Activated naive CD8-positive, alpha-beta T cell treated with anti-CD3 and anti-CD28 coated beads, Interleukin-2, amount 50 U/mL, for 24 hours (primary cell): ENCODE measurements at regions not wholly inside any gene's neighbourhood (a gene's known extent, or its start where the extent isn't known, plus 50 kb on each side); places are given as distances from the start of the nearest gene placed in this dataset.
"Not testable (repeated sequence)": the region's sequence is repeated elsewhere in the genome, so short reads cannot be mapped to it uniquely, and the experiment has no call there.

Experiments used
- ATAC-seq: fragments of 150-1000 bp; cut with Tn5 transposase; one replicate; pipeline ENCODE4 v1.10.0; 2021
- DNase-seq: peaks from one replicate; pipeline ENCODE4 v3.0.0; 2021
- H3K27ac Mint-ChIP-seq: one replicate; pipeline ENCODE4 v1.8.0; 2021; ENCODE audit warnings: mild to moderate bottlenecking, mixed read lengths
- H3K27me3 Mint-ChIP-seq: one replicate; pipeline ENCODE4 v1.8.0; 2021; ENCODE audit warnings: mixed read lengths
- H3K36me3 Mint-ChIP-seq: one replicate; pipeline ENCODE4 v1.8.0; 2021; ENCODE audit warnings: low read depth, mixed read lengths
- H3K4me1 Mint-ChIP-seq: one replicate; pipeline ENCODE4 v1.8.0; 2021; ENCODE audit warnings: mixed read lengths
- H3K4me3 Mint-ChIP-seq: one replicate; pipeline ENCODE4 v1.8.0; 2021; ENCODE audit warnings: mild to moderate bottlenecking, moderate library complexity, mixed read lengths
- H3K9me3 Mint-ChIP-seq: one replicate; pipeline ENCODE4 v1.8.0; 2021; ENCODE audit warnings: mixed read lengths

DNA sequence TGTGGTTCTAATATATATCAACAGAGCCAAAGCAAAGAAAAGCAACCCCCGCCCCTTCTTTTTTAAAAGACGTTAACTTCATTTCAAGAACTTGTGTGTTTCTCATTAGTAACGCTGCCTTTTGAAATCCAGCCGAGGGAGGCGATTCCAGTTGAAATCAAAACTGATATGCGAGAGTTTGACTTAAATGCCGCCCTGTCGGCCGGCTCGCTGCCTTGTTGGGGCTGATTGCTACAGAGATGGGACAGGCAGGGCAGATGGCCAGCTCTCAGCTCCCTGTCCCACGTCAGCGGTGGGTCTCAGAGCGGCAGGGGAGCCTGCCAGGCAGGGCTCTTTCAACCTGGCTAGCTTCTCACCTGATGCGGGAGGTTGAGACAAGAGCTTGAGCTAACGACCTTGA, 51.9 kb upstream of the ALX4 start:
- H3K27me3 Mint-ChIP-seq, result peaks cover 22% of the 10 kb centered on the region
- no peak for ATAC-seq
- H3K4me1 Mint-ChIP-seq, result no peaks in the 10 kb centered on the region

GRCh38 chr11:44363116-44363515, 53.2 kb upstream of the ALX4 start:
- ATAC-seq (no peak), DNase-seq (no peak)
- no peak overlapping the region for H3K4me3 Mint-ChIP-seq
- no peaks in the 10 kb centered on the region for H3K36me3 Mint-ChIP-seq
- H3K27ac Mint-ChIP-seq, result no peak overlapping the region
- H3K27me3 Mint-ChIP-seq, result peaks cover 16% of the 10 kb centered on the region
- no peaks in the 10 kb centered on the region for H3K9me3 Mint-ChIP-seq
- no peaks in the 10 kb centered on the region for H3K4me1 Mint-ChIP-seq

More for the DNA sequence above, 51.9 kb upstream of the ALX4 start:
- no peak for DNase-seq
- Mint-ChIP-seq H3K27ac (no peak overlapping the region), H3K4me3 (no peak overlapping the region), H3K36me3 (no peaks in the 10 kb centered on the region), H3K9me3 (no peaks in the 10 kb centered on the region)

DNA sequence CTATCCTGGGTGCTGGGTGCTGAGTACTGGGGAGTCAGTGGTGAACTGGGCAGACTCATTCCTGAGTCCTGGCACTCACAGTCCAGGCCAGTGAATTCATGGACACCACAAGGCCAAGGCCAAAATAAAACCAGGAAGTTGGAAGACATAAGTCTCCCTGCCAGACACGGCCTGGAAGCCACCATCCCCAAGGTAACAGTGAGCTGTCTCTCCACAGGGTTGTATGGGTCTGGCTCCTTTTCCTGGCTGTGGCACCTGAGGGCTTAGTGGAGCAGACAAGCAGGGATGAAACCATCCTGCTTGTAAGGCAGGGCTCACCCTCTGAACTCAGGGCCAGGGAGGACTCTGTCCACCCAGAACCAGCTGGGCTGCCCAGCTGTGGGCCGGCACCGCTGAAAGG, 54.7 kb upstream of the ALX4 start:
- no peak for DNase-seq
- Mint-ChIP-seq H3K27me3 (peaks cover 9% of the 10 kb centered on the region), H3K36me3 (no peaks in the 10 kb centered on the region), H3K27ac (no peak overlapping the region), H3K9me3 (no peaks in the 10 kb centered on the region), H3K4me1 (no peaks in the 10 kb centered on the region), H3K4me3 (no peak overlapping the region)
- ATAC-seq, result no peak

- Mint-ChIP-seq H3K4me3 (no peak overlapping the region), H3K27ac (no peak overlapping the region), H3K9me3 (no peaks in the 10 kb centered on the region), H3K27me3 (peaks cover 9% of the 10 kb centered on the region), H3K4me1 (no peaks in the 10 kb centered on the region), H3K36me3 (no peaks in the 10 kb centered on the region)
- ATAC-seq (no peak), DNase-seq (no peak)
Measured at GRCh38 chr11:44365616-44366015, 55.7 kb upstream of the ALX4 start.

DNA sequence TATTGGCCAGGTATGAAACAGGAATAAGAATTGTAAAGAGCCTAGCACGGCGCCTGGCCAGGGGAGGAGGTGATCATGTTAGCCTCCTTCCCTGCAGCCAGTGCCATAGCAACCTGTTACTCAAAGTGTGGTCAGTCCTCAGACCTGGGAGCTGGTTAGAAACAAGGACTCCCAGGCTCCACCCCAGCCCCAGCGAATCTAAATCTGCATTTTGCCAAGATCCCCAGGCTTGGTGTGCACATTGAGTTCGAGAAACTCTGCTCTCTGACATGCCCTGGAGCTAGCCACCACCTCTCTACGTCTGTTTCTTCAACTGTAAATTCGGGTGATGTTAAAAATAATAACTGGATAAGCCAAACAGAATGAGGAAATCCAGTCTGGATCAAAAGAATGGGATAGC, 56.1 kb upstream of the ALX4 start:
- H3K27me3 Mint-ChIP-seq, result peaks cover 9% of the 10 kb centered on the region
- no peaks in the 10 kb centered on the region for H3K4me1 Mint-ChIP-seq
- ATAC-seq (no peak), DNase-seq (no peak)
- no peaks in the 10 kb centered on the region for H3K36me3 Mint-ChIP-seq
- no peak overlapping the region for H3K27ac Mint-ChIP-seq
- no peaks in the 10 kb centered on the region for H3K9me3 Mint-ChIP-seq
- no peak overlapping the region for H3K4me3 Mint-ChIP-seq

DNA sequence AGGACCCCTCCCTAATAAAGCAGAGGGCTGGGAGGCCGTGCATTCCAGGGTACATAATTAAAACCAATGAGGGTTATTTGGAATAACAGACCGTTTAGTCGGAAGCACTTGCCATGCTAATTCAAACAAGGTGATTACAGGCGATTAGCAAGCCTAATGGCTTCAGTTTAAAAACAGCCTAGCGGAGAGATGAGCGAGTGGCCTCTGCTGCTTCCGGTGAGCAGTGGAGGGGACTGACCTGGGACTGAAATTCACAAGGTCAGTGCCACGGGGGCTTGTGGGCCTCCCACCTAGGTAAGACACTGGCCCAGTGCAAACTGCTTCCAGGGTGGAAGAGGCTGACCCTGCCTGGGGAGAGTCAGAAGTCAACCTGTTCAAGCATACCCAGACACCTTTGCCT, 56.8 kb upstream of the ALX4 start:
- Mint-ChIP-seq H3K27me3 (peaks cover 9% of the 10 kb centered on the region), H3K9me3 (no peaks in the 10 kb centered on the region), H3K36me3 (no peaks in the 10 kb centered on the region), H3K27ac (no peak overlapping the region), H3K4me3 (no peak overlapping the region), H3K4me1 (no peaks in the 10 kb centered on the region)
- ATAC-seq, result no peak
- DNase-seq, result no peak

DNA sequence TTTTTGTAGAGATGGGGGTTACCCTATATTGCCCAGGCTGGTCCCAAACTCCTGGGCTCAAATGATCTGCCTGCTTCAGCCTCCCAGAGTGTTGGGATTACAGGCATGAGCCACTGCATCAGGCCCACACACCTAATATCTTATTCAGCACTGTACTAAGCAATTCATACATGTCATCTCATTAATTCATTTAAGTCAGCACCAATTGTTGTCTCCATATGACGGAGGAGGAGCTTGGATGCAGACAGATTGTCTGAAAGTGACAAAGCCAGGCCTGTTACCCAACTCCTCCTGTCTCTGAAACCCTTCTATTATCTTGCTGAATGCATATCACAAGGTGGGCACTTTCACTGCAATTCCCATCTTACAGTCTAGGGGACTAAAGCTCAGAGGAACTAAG, 57.5 kb upstream of the ALX4 start:
- Mint-ChIP-seq H3K27ac (no peak overlapping the region), H3K4me3 (no peak overlapping the region), H3K27me3 (peaks cover 9% of the 10 kb centered on the region), H3K9me3 (no peaks in the 10 kb centered on the region), H3K4me1 (no peaks in the 10 kb centered on the region), H3K36me3 (no peaks in the 10 kb centered on the region)
- DNase-seq (no peak), ATAC-seq (no peak)

GRCh38 chr11:44368886-44369285, 58.9 kb upstream of the ALX4 start:
- no peak overlapping the region for H3K4me3 Mint-ChIP-seq
- H3K27me3 Mint-ChIP-seq, result peaks cover 9% of the 10 kb centered on the region
- H3K27ac Mint-ChIP-seq, result no peak overlapping the region
- ATAC-seq (no peak), DNase-seq (no peak)
- no peaks in the 10 kb centered on the region for H3K36me3 Mint-ChIP-seq
- no peaks in the 10 kb centered on the region for H3K4me1 Mint-ChIP-seq
- H3K9me3 Mint-ChIP-seq, result no peaks in the 10 kb centered on the region

- not testable (repeated sequence) for H3K9me3 Mint-ChIP-seq, H3K27me3 Mint-ChIP-seq, H3K4me1 Mint-ChIP-seq, H3K4me3 Mint-ChIP-seq, ATAC-seq, DNase-seq, H3K27ac Mint-ChIP-seq, H3K36me3 Mint-ChIP-seq
Measured at GRCh38 chr11:44371042-44371441, 61.1 kb upstream of the ALX4 start.

GRCh38 chr11:44371706-44372105, 61.8 kb upstream of the ALX4 start:
- ATAC-seq, result no peak
- no peak overlapping the region for H3K4me3 Mint-ChIP-seq

GRCh38 chr11:44372989-44373388, 63.0 kb upstream of the ALX4 start:
- Mint-ChIP-seq H3K27ac (no peak overlapping the region), H3K4me1 (no peaks in the 10 kb centered on the region), H3K27me3 (peaks cover 3% of the 10 kb centered on the region), H3K36me3 (no peaks in the 10 kb centered on the region), H3K4me3 (no peak overlapping the region), H3K9me3 (peaks cover 2% of the 10 kb centered on the region)
- no peak for ATAC-seq
- DNase-seq, result no peak

More at GRCh38 chr11:44371706-44372105, 61.8 kb upstream of the ALX4 start:
- no peaks in the 10 kb centered on the region for H3K9me3 Mint-ChIP-seq
- peaks cover 3% of the 10 kb centered on the region for H3K27me3 Mint-ChIP-seq
- no peaks in the 10 kb centered on the region for H3K4me1 Mint-ChIP-seq
- no peak for DNase-seq
- H3K27ac Mint-ChIP-seq, result no peak overlapping the region
- H3K36me3 Mint-ChIP-seq, result no peaks in the 10 kb centered on the region

DNA sequence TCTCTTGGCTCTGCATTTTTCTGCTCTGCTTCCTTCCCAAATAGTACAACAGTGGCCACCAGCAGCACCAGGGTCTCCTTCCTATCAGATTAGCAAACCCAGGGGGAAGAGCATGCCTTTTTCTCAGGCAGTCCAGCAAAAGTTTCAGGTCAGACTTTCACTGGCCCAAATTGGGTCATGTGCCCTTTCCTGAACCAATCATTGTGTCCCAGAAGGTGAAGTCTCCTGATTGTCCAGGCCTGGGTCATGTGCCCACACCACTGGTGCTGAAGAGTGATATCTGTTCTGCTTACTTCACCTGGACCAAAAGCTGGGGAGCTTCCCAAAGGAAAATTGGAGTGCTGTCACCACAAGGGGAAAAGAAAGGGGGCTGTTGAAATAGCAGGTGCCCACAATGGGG, 64.1 kb upstream of the ALX4 start:
- no peak overlapping the region for H3K27ac Mint-ChIP-seq
- no peak overlapping the region for H3K4me3 Mint-ChIP-seq
- no peaks in the 10 kb centered on the region for H3K27me3 Mint-ChIP-seq
- ATAC-seq (no peak), DNase-seq (no peak)
- H3K4me1 Mint-ChIP-seq, result no peaks in the 10 kb centered on the region
- peaks cover 4% of the 10 kb centered on the region for H3K9me3 Mint-ChIP-seq
- H3K36me3 Mint-ChIP-seq, result no peaks in the 10 kb centered on the region

- H3K27ac Mint-ChIP-seq, result no peak overlapping the region
- H3K4me1 Mint-ChIP-seq, result no peaks in the 10 kb centered on the region
- ATAC-seq, result no peak
- DNase-seq, result no peak
- peaks cover 4% of the 10 kb centered on the region for H3K9me3 Mint-ChIP-seq
- H3K36me3 Mint-ChIP-seq, result no peaks in the 10 kb centered on the region
- peaks cover 9% of the 10 kb centered on the region for H3K27me3 Mint-ChIP-seq
- no peak overlapping the region for H3K4me3 Mint-ChIP-seq
Measured at GRCh38 chr11:44376423-44376822, 66.5 kb upstream of the ALX4 start.

- Mint-ChIP-seq H3K4me1 (no peaks in the 10 kb centered on the region), H3K27ac (no peak overlapping the region), H3K9me3 (peaks cover 4% of the 10 kb centered on the region), H3K27me3 (peaks cover 11% of the 10 kb centered on the region), H3K4me3 (no peak overlapping the region), H3K36me3 (no peaks in the 10 kb centered on the region)
- ATAC-seq (no peak), DNase-seq (no peak)
Measured at GRCh38 chr11:44377121-44377520, 67.2 kb upstream of the ALX4 start.

DNA sequence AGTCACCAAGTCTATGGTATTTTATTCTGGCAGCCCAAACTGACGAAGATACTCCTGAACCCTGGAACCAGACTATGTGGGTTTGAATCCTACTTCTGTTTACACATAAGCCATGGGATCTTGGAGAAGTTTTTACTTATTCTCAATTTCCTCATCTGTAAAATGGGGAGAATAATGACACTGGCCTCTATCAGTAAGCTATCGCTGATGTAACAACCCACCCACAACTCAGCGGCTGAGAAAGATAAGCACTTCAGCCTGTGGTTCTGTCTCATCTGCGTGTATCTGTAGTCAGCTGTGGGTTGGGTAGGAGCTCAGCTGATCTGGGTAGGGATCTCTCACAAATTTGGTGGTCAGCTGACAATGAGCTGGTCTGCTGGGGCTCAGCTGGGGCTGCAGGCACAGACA, 68.0 kb upstream of the ALX4 start:
- no peak for ATAC-seq
- Mint-ChIP-seq H3K4me1 (no peaks in the 10 kb centered on the region), H3K27ac (no peak overlapping the region), H3K27me3 (peaks cover 16% of the 10 kb centered on the region), H3K36me3 (no peaks in the 10 kb centered on the region), H3K4me3 (no peak overlapping the region), H3K9me3 (peaks cover 4% of the 10 kb centered on the region)
- DNase-seq, result no peak

DNA sequence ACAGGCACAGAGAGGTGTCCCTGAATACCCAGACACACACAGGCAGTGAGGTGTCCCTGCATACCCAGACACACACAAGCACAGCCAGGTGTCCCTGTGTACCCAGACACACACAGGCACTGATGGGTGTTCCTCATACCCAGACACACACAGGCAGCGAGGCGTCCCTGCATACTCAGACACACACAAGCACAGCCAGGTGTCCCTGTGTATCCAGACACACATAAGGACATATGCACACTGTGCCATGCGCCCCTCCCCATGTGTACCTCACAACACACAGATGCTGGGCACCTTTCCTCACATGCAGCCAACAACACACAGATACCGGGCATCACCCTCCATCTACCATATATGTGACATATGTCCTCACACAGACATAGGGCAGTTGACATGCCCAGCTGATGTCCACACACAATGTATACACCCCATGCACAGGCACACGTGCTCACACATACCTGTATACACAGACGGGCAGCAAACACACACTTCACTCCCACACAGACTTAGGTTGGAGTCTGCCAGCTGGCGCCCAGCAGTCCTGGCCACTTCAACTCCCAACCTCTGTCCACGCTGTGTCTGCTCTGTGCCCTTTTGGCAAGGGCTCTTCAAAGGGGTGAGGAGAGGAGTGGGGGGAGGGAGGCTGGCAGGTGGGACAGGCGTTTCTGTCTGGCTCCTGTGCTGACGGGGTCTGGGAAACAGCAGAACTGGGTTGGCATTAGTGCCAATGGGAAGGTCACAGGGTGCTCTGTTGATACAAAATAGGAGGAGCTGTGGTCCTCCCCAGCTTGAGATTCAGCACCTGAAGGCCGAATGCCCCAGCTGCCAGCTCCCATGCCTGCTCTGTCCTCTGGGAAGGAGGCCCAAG, 69.4 kb upstream of the ALX4 start:
- Mint-ChIP-seq H3K27me3 (peaks cover 16% of the 10 kb centered on the region), H3K9me3 (peaks cover 4% of the 10 kb centered on the region), H3K4me3 (no peak overlapping the region), H3K27ac (no peak overlapping the region), H3K4me1 (no peaks in the 10 kb centered on the region), H3K36me3 (no peaks in the 10 kb centered on the region)
- ATAC-seq (no peak), DNase-seq (no peak)
